ENCODE measurements at regions not wholly inside any gene's neighbourhood (a gene's known extent, or its start where the extent isn't known, plus 50 kb on each side); places are given as distances from the start of the nearest gene placed in this dataset.

DNA sequence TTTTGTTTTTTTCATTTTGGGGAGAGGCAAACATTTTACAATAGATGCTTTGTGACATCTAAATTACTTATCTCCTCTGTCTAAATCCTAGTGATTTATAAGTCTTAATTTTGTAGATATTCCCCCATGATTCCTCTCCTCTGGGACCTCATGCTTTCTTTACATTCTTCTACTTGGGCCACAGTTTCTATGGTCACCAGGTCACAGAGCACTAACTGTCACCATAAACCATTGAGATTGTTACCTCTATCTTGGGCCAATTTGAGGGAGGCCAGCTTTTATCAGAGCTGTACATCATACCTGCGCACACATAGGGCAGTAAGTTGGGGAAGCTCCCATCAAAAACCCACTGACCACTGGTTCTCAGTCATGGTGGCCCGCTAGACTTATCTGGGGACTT is 582.1 kb upstream of the SALL1 start:
- DNase-seq (ENCODE audit: low spot score): no peak

- DNase-seq (ENCODE audit: low spot score): no peak
Observed at GRCh38 chr16:51731160-51731559, 580.1 kb upstream of the SALL1 start.

- DNase-seq (ENCODE audit: low spot score): no peak
Observed at GRCh38 chr16:51723036-51723724, 572.1 kb upstream of the SALL1 start.

DNA sequence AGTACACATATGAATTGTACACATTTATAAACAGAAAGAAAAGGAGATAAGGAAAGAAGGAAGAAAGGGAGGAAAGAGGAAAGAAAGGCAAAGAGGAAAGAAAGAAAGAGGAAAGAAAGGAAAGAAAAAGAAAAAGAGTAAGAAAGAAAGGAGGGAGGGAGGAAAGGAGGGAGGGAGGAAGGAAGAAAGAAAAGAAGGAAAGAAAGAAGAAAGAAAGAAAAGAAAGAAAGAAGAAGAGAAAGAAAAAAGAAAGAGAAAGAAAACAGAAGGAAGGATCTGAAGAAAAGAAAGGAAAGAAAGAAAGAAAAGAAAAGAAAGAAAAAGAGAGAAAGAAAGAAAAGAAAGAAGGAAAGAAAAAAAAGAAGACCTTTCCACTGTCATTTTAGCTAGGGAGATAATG is 571.4 kb upstream of the SALL1 start:
- DNase-seq (ENCODE audit: low spot score): no peak

- no peak for DNase-seq (ENCODE audit: low spot score)
Observed at GRCh38 chr16:51719376-51719775, 568.3 kb upstream of the SALL1 start.

- no peak for DNase-seq (ENCODE audit: low spot score)
Observed at GRCh38 chr16:51716195-51716594, 565.1 kb upstream of the SALL1 start.

DNA sequence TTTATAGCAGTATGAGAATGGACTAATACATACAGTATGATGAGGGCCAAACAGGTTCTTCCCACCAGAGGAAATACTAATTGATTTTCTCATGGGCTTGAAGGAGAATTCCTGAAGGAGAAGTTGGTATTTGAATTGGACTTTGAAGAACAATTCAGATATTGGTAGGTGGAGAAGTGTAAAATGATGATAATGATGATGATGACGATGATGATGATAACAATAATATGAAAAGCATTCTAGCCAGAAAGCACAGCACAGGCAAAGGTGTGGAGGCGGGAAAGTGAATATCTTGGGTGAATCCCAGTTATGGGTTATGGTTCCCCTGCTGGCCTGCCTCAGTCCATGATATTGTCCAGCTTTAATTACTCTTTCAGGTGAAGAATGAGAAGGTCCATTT is 562.4 kb upstream of the SALL1 start:
- DNase-seq (ENCODE audit: low spot score): no peak

- DNase-seq (ENCODE audit: low spot score): no peak
Observed at GRCh38 chr16:51710905-51711563, 560.0 kb upstream of the SALL1 start.

GRCh38 chr16:51710186-51710585 is 559.1 kb upstream of the SALL1 start:
- no peak for DNase-seq (ENCODE audit: low spot score)

GRCh38 chr16:51708861-51709260 is 557.8 kb upstream of the SALL1 start:
- DNase-seq (ENCODE audit: low spot score): no peak

- no peak for DNase-seq (ENCODE audit: low spot score)
Observed at GRCh38 chr16:51707666-51708065, 556.6 kb upstream of the SALL1 start.

DNA sequence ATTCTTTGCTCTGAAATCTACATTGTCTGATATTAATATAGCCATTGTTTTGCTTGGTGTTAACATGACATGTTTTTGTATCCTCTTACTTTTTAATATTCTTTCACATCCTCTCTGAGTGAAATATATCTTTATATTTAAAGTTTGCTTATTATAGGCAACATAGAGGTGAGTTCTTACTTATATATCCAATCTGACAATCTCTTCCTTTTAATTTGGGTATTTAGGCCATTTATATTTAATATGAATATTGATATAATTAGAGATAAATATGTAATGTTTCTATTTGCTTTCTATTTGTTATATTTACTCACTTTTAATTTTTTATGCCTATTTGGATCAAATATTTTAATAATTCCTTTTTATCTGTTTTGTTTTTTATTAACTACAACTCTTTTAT is 554.1 kb upstream of the SALL1 start:
- no peak for DNase-seq (ENCODE audit: low spot score)

- no peak for DNase-seq (ENCODE audit: low spot score)
Observed at GRCh38 chr16:51701025-51701424, 550.0 kb upstream of the SALL1 start.

DNA sequence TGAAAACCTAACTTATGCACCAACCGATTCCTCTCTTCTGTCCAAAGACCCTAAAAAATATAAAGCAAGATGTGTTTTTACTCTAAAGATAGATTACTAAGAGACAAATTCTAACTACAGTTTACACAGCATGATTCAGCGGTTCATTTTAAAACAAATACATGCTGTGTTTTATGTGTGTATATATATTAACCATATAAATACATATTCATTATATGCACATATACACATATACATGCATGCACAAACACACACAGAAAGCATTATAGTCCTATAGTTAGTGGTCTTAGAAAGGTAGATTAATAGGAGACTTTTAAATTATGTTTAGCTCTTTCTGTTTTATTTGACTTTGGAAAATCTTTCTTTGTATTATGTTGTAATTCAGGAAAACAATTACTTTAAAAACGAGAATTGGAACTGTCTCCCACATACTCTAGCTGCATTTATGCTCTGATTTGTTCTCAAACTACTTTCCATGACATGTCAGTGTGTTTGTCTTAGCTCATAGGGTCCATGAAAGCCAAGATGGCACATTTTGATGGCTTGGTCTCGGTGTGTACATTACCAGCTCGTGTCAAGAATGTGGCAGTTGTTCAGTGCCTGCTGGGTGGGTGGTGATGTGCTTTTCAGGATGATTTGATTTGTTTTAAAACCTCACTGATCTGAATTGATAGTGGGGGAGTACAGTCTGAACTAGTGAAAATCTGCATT is 548.8 kb upstream of the SALL1 start:
- no peak for DNase-seq (ENCODE audit: low spot score)

GRCh38 chr16:51698647-51699046 is 547.6 kb upstream of the SALL1 start:
- no peak for DNase-seq (ENCODE audit: low spot score)

DNA sequence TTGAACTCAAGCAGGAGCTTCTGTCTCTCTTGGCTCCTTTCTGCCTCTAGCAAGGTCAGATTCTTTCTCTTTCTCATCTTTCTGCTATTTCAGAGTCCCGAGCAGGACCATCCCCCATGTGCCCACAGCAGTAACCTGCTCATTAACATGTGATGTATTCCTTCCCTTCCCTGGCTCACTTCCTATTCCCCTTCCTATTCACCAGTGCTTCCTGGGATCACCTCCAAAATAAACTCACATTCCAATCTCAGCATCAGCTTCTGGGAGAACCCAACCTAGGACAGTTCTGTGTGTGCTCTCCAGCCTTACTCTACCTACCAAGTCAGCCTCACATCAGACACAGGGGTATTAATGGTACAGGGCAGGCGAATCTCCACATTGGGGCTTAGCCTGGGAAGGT is 546.4 kb upstream of the SALL1 start:
- DNase-seq (ENCODE audit: low spot score): no peak

DNA sequence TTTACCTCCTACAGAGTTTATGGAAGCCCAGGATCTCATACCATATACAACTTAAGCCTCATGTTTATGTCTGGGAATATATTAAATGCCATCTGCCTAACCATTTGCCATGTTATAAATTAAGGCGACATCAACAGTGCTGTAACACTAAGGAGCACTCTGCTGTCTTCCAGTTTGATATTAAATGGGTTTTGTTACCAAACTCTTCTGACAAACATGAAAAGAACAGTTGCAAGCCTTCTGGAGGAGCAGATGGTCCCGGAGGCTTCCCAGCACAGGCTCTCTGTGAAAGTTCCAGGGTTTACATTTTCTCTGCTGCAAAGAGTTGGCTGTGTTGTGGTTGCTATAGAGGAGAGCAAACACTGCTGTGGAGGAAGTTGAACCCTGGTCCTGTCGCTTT is 545.3 kb upstream of the SALL1 start:
- DNase-seq (ENCODE audit: low spot score): no peak

DNA sequence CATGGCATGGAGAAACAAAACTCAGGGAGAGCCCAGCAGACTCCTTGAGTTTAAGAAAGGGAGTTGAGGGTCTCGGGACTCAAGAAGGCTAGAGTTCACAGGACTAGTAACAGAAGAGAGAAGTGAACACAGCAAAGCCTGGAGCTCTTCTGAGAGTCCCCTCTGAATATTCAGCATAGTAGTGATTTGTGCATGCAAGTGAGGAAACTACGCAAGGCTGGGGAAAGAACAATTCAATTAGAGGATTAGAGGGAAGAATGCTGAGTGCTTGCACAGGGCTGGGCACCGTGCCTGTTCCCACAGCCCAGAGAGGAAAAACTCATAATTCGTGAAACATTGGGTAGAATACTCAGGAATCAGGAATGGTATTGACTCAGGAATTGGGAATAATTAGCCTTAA is 540.0 kb upstream of the SALL1 start:
- DNase-seq (ENCODE audit: low spot score): no peak

DNA sequence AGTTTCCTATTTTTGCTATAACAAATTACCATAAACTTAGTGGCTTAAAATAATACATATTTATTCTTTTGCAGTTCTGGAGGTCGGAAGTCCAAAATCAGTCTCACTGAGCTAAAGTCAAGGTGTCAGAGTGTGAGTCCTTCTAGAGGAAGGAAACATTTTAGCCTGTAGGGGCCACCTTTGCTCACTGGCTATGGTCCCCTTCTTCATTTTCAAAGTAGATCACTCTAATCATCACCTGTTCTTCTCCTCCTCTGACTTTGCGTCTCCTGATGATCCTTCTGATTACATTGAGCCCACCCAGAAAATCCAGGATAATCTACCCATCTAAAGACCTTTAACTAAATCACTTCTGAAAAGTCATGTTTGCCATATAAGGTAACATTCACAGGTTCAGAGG is 534.4 kb upstream of the SALL1 start:
- DNase-seq (ENCODE audit: low spot score): no peak

GRCh38 chr16:51683882-51684281 is 532.8 kb upstream of the SALL1 start:
- no peak for DNase-seq (ENCODE audit: low spot score)

DNA sequence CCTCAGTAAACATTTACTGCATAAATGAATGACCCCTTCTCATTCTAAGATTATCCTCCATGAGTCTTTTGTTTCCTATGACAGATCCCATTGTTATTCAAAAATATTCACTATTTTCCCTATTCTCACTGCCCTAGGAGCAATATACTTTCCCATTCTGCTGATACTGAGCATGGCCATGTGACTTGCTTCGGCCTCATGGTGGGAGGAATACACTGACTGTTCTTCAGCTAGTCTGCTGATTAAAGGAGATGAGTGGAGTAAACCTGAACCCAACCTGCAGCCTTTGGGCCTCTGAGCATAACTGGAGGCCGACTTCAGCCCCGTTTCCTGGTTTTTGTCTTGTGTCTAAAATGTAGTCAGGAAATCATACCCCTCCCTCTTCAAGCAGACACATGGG is 531.8 kb upstream of the SALL1 start:
- no peak for DNase-seq (ENCODE audit: low spot score)

DNA sequence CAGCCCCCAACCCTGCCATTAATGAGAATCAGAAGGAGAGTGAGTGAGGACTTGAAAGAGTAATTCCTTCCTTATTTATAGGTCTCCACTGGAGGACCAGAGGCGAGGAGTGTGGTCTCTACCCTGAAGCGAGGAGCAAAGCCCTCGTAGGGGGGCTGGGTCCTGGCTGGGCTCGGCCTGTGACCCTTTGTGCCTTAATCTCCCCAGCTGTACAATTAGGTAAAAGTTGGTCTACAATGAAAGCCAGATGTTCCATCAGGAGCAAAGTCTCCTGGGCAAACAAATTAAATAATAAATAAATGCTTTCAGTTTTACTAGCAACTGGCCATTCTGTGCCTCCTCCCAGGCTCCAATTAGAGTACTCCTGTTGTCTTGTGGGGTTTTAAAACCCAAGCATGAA is 523.5 kb upstream of the SALL1 start:
- no peak for DNase-seq (ENCODE audit: low spot score)

DNA sequence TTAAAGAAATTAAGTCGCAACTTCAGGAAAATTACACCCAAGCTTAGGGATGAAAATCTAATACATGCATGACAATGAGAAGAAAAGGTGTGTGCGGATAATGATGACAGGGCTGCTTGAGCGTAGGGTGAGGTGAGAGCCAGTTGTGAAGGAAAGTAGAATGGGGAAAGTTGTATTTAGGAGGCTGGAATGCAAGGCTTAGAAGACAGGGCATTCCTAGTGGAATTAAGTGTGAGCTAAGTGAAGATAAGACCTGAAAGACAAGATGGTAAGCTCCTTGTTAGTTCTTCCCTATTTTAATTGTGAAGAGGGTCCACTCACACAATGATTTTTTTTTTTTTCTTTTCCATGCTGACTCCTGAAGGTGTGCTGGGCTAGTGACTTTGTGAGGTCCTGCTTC is 519.5 kb upstream of the SALL1 start:
- no peak for DNase-seq (ENCODE audit: low spot score)
